ENCODE measurements at regions not wholly inside any gene's neighbourhood (a gene's known extent, or its start where the extent isn't known, plus 50 kb on each side); places are given as distances from the start of the nearest gene placed in this dataset.

GRCh38 chr13:80037505-80037888 lies 303.4 kb downstream of the SPRY2 start:
- POLR2A ChIA-PET = interaction anchor here (1.0 kb wide), 1 partner anchor 303 kb away, joined by 3 read pairs; the partner anchor contains the start of gene SPRY2
- no peak for DNase-seq (ENCODE audit: extremely low spot score)

GRCh38 chr13:80036845-80037504 lies 304.0 kb downstream of the SPRY2 start:
- TF ChIP-seq SP1 (IDR thresholded peaks at IDR 0.05) (no peak), FOXA1 (IDR thresholded peaks at IDR 0.05) (no peak), NFRKB (IDR thresholded peaks at IDR 0.05) (no peak), ARNT (IDR thresholded peaks at IDR 0.05) (no peak), FOXK2 (IDR thresholded peaks at IDR 0.05) (no peak)
- ChIA-PET CTCF (no interaction called here), POLR2A (interaction anchor here (1.0 kb wide), 1 partner anchor 304 kb away, joined by 3 read pairs; the partner anchor contains the start of gene SPRY2)
- no peak for DNase-seq (ENCODE audit: extremely low spot score)

More at GRCh38 chr13:80037505-80037888, 303.4 kb downstream of the SPRY2 start:
- CTCF ChIA-PET = interaction anchor here (0.6 kb wide), 1 partner anchor 100 kb away, joined by 3 read pairs; no protein-coding TSS in a partner anchor
- TF ChIP-seq HDGF (IDR thresholded peaks at IDR 0.05; ENCODE audit: borderline replicate concordance) (no peak), CTBP1 (IDR thresholded peaks at IDR 0.05; ENCODE audit: borderline replicate concordance) (no peak), ARNT (IDR thresholded peaks at IDR 0.05) (no peak), FOXM1 (IDR thresholded peaks at IDR 0.05; ENCODE audit: borderline replicate concordance) (no peak), SUZ12 (IDR thresholded peaks at IDR 0.05) (no peak), ELF4 (IDR thresholded peaks at IDR 0.05) (no peak), PKNOX1 (IDR thresholded peaks at IDR 0.05) (no peak), ZNF384 (IDR thresholded peaks at IDR 0.05) (no peak)

GRCh38 chr13:80035096-80035495 lies 305.8 kb downstream of the SPRY2 start:
- no peak for DNase-seq (ENCODE audit: extremely low spot score)
- ChIA-PET CTCF (interaction anchor here (0.6 to 0.7 kb wide), 2 partner anchors 51 to 107 kb away, joined by 3 read pairs; no protein-coding TSS in a partner anchor), POLR2A (no interaction called here)
- no peak for TF ChIP-seq ELF4 (IDR thresholded peaks at IDR 0.05)
- TF ChIP-seq L3MBTL2 (conservative IDR thresholded peaks at IDR 0.05) = no peak
- TF ChIP-seq BHLHE40 (IDR thresholded peaks at IDR 0.05; ENCODE audit: borderline replicate concordance) = no peak
- TF ChIP-seq SUZ12 (IDR thresholded peaks at IDR 0.05) = no peak
- no peak for TF ChIP-seq LEF1 (IDR thresholded peaks at IDR 0.05; ENCODE audit: borderline replicate concordance)
- TF ChIP-seq FOXK2 (IDR thresholded peaks at IDR 0.05) = no peak

- no peak for TF ChIP-seq SUZ12 (IDR thresholded peaks at IDR 0.05)
- no peak for TF ChIP-seq FOXM1 (IDR thresholded peaks at IDR 0.05; ENCODE audit: borderline replicate concordance)
- no peak for TF ChIP-seq ZNF384 (IDR thresholded peaks at IDR 0.05)
- TF ChIP-seq BHLHE40 (IDR thresholded peaks at IDR 0.05; ENCODE audit: borderline replicate concordance) = no peak
- no peak for TF ChIP-seq ARNT (IDR thresholded peaks at IDR 0.05)
- no peak for TF ChIP-seq ELF4 (IDR thresholded peaks at IDR 0.05)
- TF ChIP-seq PKNOX1 (IDR thresholded peaks at IDR 0.05) = no peak
- TF ChIP-seq L3MBTL2 (conservative IDR thresholded peaks at IDR 0.05) = no peak
- TF ChIP-seq FOXA1 (IDR thresholded peaks at IDR 0.05) = no peak
- no peak for TF ChIP-seq SP1 (IDR thresholded peaks at IDR 0.05)
- TF ChIP-seq LEF1 (IDR thresholded peaks at IDR 0.05; ENCODE audit: borderline replicate concordance) = no peak
- TF ChIP-seq CTBP1 (IDR thresholded peaks at IDR 0.05; ENCODE audit: borderline replicate concordance) = no peak
- TF ChIP-seq HDGF (IDR thresholded peaks at IDR 0.05; ENCODE audit: borderline replicate concordance) = no peak
- ChIA-PET POLR2A (no interaction called here), CTCF (no interaction called here)
- DNase-seq (ENCODE audit: extremely low spot score) = no peak
These were observed 307.0 kb downstream of the SPRY2 start for GRCh38 chr13:80033951-80034350.

- CTCF ChIA-PET = no interaction called here
- TF ChIP-seq ARNT (IDR thresholded peaks at IDR 0.05) (no peak), FOXA1 (IDR thresholded peaks at IDR 0.05) (no peak), FOXK2 (IDR thresholded peaks at IDR 0.05) (no peak), NFRKB (IDR thresholded peaks at IDR 0.05) (no peak), BHLHE40 (IDR thresholded peaks at IDR 0.05; ENCODE audit: borderline replicate concordance) (no peak), CTBP1 (IDR thresholded peaks at IDR 0.05; ENCODE audit: borderline replicate concordance) (no peak), FOXM1 (IDR thresholded peaks at IDR 0.05; ENCODE audit: borderline replicate concordance) (no peak), L3MBTL2 (conservative IDR thresholded peaks at IDR 0.05) (no peak), SUZ12 (IDR thresholded peaks at IDR 0.05) (no peak)
- POLR2A ChIA-PET = no interaction called here
- no peak for DNase-seq (ENCODE audit: extremely low spot score)
These were observed 307.6 kb downstream of the SPRY2 start for GRCh38 chr13:80033286-80033685.

GRCh38 chr13:80030491-80030890 lies 310.4 kb downstream of the SPRY2 start:
- TF ChIP-seq BHLHE40 (IDR thresholded peaks at IDR 0.05; ENCODE audit: borderline replicate concordance) (no peak), HDGF (IDR thresholded peaks at IDR 0.05; ENCODE audit: borderline replicate concordance) (no peak), ZNF384 (IDR thresholded peaks at IDR 0.05) (no peak), FOXM1 (IDR thresholded peaks at IDR 0.05; ENCODE audit: borderline replicate concordance) (no peak), FOXK2 (IDR thresholded peaks at IDR 0.05) (no peak)
- POLR2A ChIA-PET = interaction anchor here (0.7 kb wide), 1 partner anchor 13 kb away, joined by 3 read pairs; no protein-coding TSS in a partner anchor
- CTCF ChIA-PET = interaction anchor here (1.4 kb wide), 1 partner anchor 18 kb away, joined by 3 read pairs; no protein-coding TSS in a partner anchor
- DNase-seq (ENCODE audit: extremely low spot score) = no peak

GRCh38 chr13:80029170-80029569 lies 311.8 kb downstream of the SPRY2 start:
- no peak for TF ChIP-seq BHLHE40 (IDR thresholded peaks at IDR 0.05; ENCODE audit: borderline replicate concordance)
- no peak for TF ChIP-seq ARNT (IDR thresholded peaks at IDR 0.05)
- no peak for TF ChIP-seq SP1 (IDR thresholded peaks at IDR 0.05)
- TF ChIP-seq L3MBTL2 (conservative IDR thresholded peaks at IDR 0.05) = no peak
- POLR2A ChIA-PET = no interaction called here
- no peak for DNase-seq (ENCODE audit: extremely low spot score)
- CTCF ChIA-PET = interaction anchor here (0.6 kb wide), 1 partner anchor 25 kb away, joined by 3 read pairs; no protein-coding TSS in a partner anchor
